HepG2 (cell line): ENCODE measurements at regions not wholly inside any gene's neighbourhood (a gene's known extent, or its start where the extent isn't known, plus 50 kb on each side); places are given as distances from the start of the nearest gene placed in this dataset.

Experiments used
- ATAC-seq: fragments of 200-7000 bp; cut with Tn5 transposase; 3 replicates; pipeline ENCODE4 v1.9.1; 2020; ENCODE audit warnings: mild to moderate bottlenecking, moderate library complexity
- BruUV-seq: library from RNA; stranded (reverse); fragments of 400-500 nt; replicated peaks from 2 replicates; lab custom pipeline; 2021; lab: Mats Ljungman, UMichigan
- CTCF ChIA-PET: fragments of 300-600 bp; formaldehyde crosslinking; extraction: SDS; loops from one replicate; lab custom pipeline; 2021; ENCODE audit warnings: low total read pairs, inconsistent platforms, low intra/inter-chr PET ratio; lab: Yijun Ruan, JAX
- POLR2A ChIA-PET: fragments of 350-600 bp; sonication (Branson Sonifier 250); formaldehyde crosslinking; loops from one replicate; lab custom pipeline; 2020; ENCODE audit warnings: antibody characterized with exemption, inconsistent platforms; lab: Yijun Ruan, JAX
- DNase-seq: peaks from one replicate; pipeline ENCODE4 v3.0.0-alpha.2; 2015; ENCODE audit warnings: low spot score
- FAIRE-seq: peaks from 3 replicates; lab custom pipeline; 2011; peaks lifted over from hg19 to GRCh38; lab: Jason Lieb, UNC
- H2AFZ ChIP-seq: one replicate; pipeline ENCODE4 v1.6.1; 2011; ENCODE audit warnings: low read length, inconsistent platforms
- H3K27ac ChIP-seq: fragments of 300-600 bp; 3 replicates; pipeline ENCODE4 v1.8.0; 2011; ENCODE audit warnings: mixed run types, mild to moderate bottlenecking, mixed read lengths, low read length, inconsistent platforms; ENCODE audit not compliant: insufficient read depth; ENCODE audit errors: extremely low read length
- H3K27me3 ChIP-seq, 2 experiments: fragments of 200-600 bp in 1 of 2; 2 replicates in 1 of 2; 3 replicates in 1 of 2; pipeline versions ENCODE4 v1.6.0 to v1.8.0; 2011; ENCODE audit warnings: low read length in 2 of 2, mild to moderate bottlenecking in 2 of 2, moderate library complexity in 2 of 2, inconsistent platforms in 1 of 2; ENCODE audit not compliant: insufficient read depth in 2 of 2, control insufficient read depth in 1 of 2
- H3K36me3 ChIP-seq, 2 experiments: fragments of 200-600 bp in 1 of 2; replicated peaks in 1 of 2; 2 replicates in 1 of 2; 3 replicates in 1 of 2; pipeline versions ENCODE4 v1.5.1 to v1.8.0; 2011; ENCODE audit warnings: low read length in 2 of 2, inconsistent platforms in 1 of 2; ENCODE audit not compliant: insufficient read depth in 2 of 2, control insufficient read depth in 1 of 2
- H3K4me1 ChIP-seq: 2 replicates; pipeline ENCODE4 v1.5.1; 2012; ENCODE audit warnings: low read length, inconsistent platforms; ENCODE audit not compliant: insufficient read depth
- H3K4me2 ChIP-seq: 2 replicates; pipeline ENCODE4 v1.6.0; 2011; ENCODE audit warnings: low read depth, low read length, inconsistent platforms
- H3K4me3 ChIP-seq, 3 experiments: fragments of 200-600 bp in 1 of 3; sonication (generic), shearing (Covaris generic) in 1 of 3; replicated peaks in 1 of 3; 2 replicates each; pipeline ENCODE4 v1.5.1; 2011 to 2016; ENCODE audit warnings: low read length in 3 of 3, inconsistent platforms in 2 of 3, low read depth in 2 of 3, mild to moderate bottlenecking in 2 of 3, control low read depth in 1 of 3, mixed read lengths in 1 of 3; ENCODE audit not compliant: insufficient read depth in 1 of 3
- H3K79me2 ChIP-seq: one replicate; pipeline ENCODE4 v1.6.1; 2011; ENCODE audit warnings: low read length, inconsistent platforms; ENCODE audit not compliant: insufficient read depth
- H3K9ac ChIP-seq: 2 replicates; pipeline ENCODE4 v1.6.0; 2011; ENCODE audit warnings: mild to moderate bottlenecking, low read depth, low read length, inconsistent platforms; ENCODE audit not compliant: insufficient read depth
- H3K9me3 ChIP-seq: 2 replicates; pipeline ENCODE4 v1.5.1; 2012; ENCODE audit warnings: mild to moderate bottlenecking, low read length
- H4K20me1 ChIP-seq: 2 replicates; pipeline ENCODE4 v1.6.0; 2011; ENCODE audit warnings: inconsistent platforms, mild to moderate bottlenecking, low read length, moderate library complexity; ENCODE audit not compliant: insufficient read depth
- ATF3 ChIP-seq: sonication (generic); formaldehyde crosslinking; IDR thresholded peaks from 2 replicates; pipeline ENCODE4 v1.4.0; 2020; ENCODE audit warnings: missing genetic modification reagents
- EP300 ChIP-seq, 3 experiments: sonication (generic) in 1 of 3; formaldehyde crosslinking in 1 of 3; IDR thresholded peaks; 2 replicates each; pipeline versions ENCODE4 v1.5.1 to v1.6.1; 2011 to 2020; ENCODE audit warnings: low read depth in 2 of 3, low read length in 2 of 3, borderline replicate concordance in 1 of 3, improper control_type of control experiment in 1 of 3, mild to moderate bottlenecking in 1 of 3, missing genetic modification reagents in 1 of 3, moderate library complexity in 1 of 3
- HNRNPH1 ChIP-seq: fragments of 200-400 bp; formaldehyde crosslinking; optimal IDR thresholded peaks from 2 replicates; pipeline ENCODE3; 2017; ENCODE audit warnings: mild to moderate bottlenecking, low read depth, low read length
- HNRNPK ChIP-seq: fragments of 200-400 bp; formaldehyde crosslinking; IDR thresholded peaks from 2 replicates; pipeline ENCODE4 v1.6.1; 2018; ENCODE audit warnings: low read length, low read depth, moderate library complexity, mild to moderate bottlenecking; ENCODE audit not compliant: poor library complexity, severe bottlenecking
- KDM5B ChIP-seq: sonication (generic); formaldehyde crosslinking; IDR thresholded peaks from 2 replicates; pipeline ENCODE4 v1.4.0; 2020; ENCODE audit warnings: missing genetic modification reagents, mild to moderate bottlenecking, borderline replicate concordance
- PHB2 ChIP-seq: fragments of 450-650 bp; IDR thresholded peaks from 2 replicates; pipeline ENCODE4 v1.6.1; 2018; ENCODE audit not compliant: partially characterized antibody
- TSC22D2 ChIP-seq: sonication (generic); formaldehyde crosslinking; IDR thresholded peaks from 2 replicates; pipeline ENCODE4 v1.5.1; 2020; ENCODE audit warnings: missing genetic modification reagents, mild to moderate bottlenecking, borderline replicate concordance
- ZBTB40 ChIP-seq, 2 experiments: fragments of 450-650 bp in 1 of 2; sonication (generic) in 1 of 2; formaldehyde crosslinking in 1 of 2; IDR thresholded peaks; 2 replicates each; pipeline versions ENCODE4 v1.6.1 to v1.8.0; 2016 to 2022; ENCODE audit warnings: antibody characterized with exemption in 1 of 2, mild to moderate bottlenecking in 1 of 2, missing genetic modification reagents in 1 of 2
- ZNF432 ChIP-seq: sonication (generic); formaldehyde crosslinking; IDR thresholded peaks from 2 replicates; pipeline ENCODE4 v1.5.0; 2020; ENCODE audit warnings: missing genetic modification reagents, mild to moderate bottlenecking, borderline replicate concordance
- ZNF460 ChIP-seq: sonication (generic); formaldehyde crosslinking; IDR thresholded peaks from 2 replicates; pipeline ENCODE4 v1.5.1; 2020; ENCODE audit warnings: missing genetic modification reagents, mild to moderate bottlenecking, borderline replicate concordance
- ZNF512B ChIP-seq: sonication (generic); formaldehyde crosslinking; IDR thresholded peaks from 2 replicates; pipeline ENCODE4 v1.5.1; 2020; ENCODE audit warnings: missing genetic modification reagents, mild to moderate bottlenecking, borderline replicate concordance
- WGBS: methylation state at CpG from one replicate; pipeline ENCODE4 v1.1.6; 2017; ENCODE audit warnings: low lambda C conversion rate; 5-methylcytosine and 5-hydroxymethylcytosine counted together
- in situ Hi-C: cut with HindIII; loops from 2 replicates; pipeline ENCODE4 v1.10.0; 2017; ENCODE audit warnings: low pct_unique_long_range_greater_than_20kb; ENCODE audit not compliant: extremely low pct_ligation_motif_present
- intact Hi-C: fragments of 100-400 bp; cut with micrococcal nuclease; formaldehyde crosslinking; loops from one replicate; pipeline ENCODE4 v1.10.0; 2022; ENCODE audit not compliant: unreplicated experiment

GRCh38 chr11:26278354-26278753, 53.6 kb upstream of the ANO3 start:
- FAIRE-seq (no peak), ATAC-seq (no peak), DNase-seq (no peak)
- no peak overlapping the region for H3K4me3 ChIP-seq
- no peaks in the 10 kb centered on the region for H3K36me3 ChIP-seq
- no peaks in the 10 kb centered on the region for H3K4me1 ChIP-seq
- no peak overlapping the region for H2AFZ ChIP-seq
- in situ Hi-C loops: loop anchor here (5.0 to 25.0 kb wide), 2 partner anchors 296 to 884 kb away; no protein-coding TSS in a partner anchor
- no peaks in the 10 kb centered on the region for H4K20me1 ChIP-seq
- no peaks in the 10 kb centered on the region for H3K79me2 ChIP-seq
- H3K9me3 ChIP-seq: no peaks in the 10 kb centered on the region
- H3K27me3 ChIP-seq: no peaks in the 10 kb centered on the region
- ChIA-PET POLR2A (no interaction called here), CTCF (no interaction called here)
- no peak overlapping the region for H3K4me2 ChIP-seq
- intact Hi-C loops: no loop called here
- no TSS peak for BruUV-seq
- H3K27ac ChIP-seq: no peak overlapping the region
- 0% methylated on average over 1 of the region's 1 CpG for WGBS
- H3K9ac ChIP-seq: no peak overlapping the region
- TF ChIP-seq PHB2 (no peak), HNRNPK (no peak), ATF3 (CRISPR knock-in tag) (no peak), TSC22D2 (CRISPR knock-in tag) (no peak), KDM5B (CRISPR knock-in tag) (no peak), ZNF432 (CRISPR knock-in tag) (no peak), ZBTB40 (IDR thresholded peaks at IDR 0.05) (no peak), ZBTB40 (CRISPR knock-in tag; IDR thresholded peaks at IDR 0.05) (no peak), HNRNPH1 (no peak), ZNF512B (CRISPR knock-in tag) (no peak), ZNF460 (no peak), EP300 (IDR thresholded peaks at IDR 0.05; ENCODE audit: low read depth in 2 of 2, low read length in 2 of 2) (no peak), EP300 (CRISPR knock-in tag; IDR thresholded peaks at IDR 0.05; ENCODE audit: borderline replicate concordance) (no peak)
